K562 (cell line): ENCODE measurements at regions not wholly inside any gene's neighbourhood (a gene's known extent, or its start where the extent isn't known, plus 50 kb on each side); places are given as distances from the start of the nearest gene placed in this dataset.

ENCODE experiments used
- ATAC-seq: fragments of 200-7000 bp; cut with Tn5 transposase; 3 replicates; pipeline ENCODE4 v1.9.1; 2020; ENCODE audit warnings: moderate library complexity
- BruUV-seq: library from RNA; stranded (reverse); fragments of 400-500 nt; replicated peaks from 2 replicates; lab custom pipeline; 2021; lab: Mats Ljungman, UMichigan
- CTCF ChIA-PET: fragments of 300-600 bp; formaldehyde crosslinking; extraction: SDS; loops from one replicate; lab custom pipeline; 2021; ENCODE audit warnings: low intra/inter-chr PET ratio; lab: Yijun Ruan, JAX
- POLR2A ChIA-PET: fragments of 300-600, 350-650 bp; sonication (Branson Sonifier 250); formaldehyde crosslinking; extraction: SDS; loops from one replicate; lab custom pipeline; 2021; ENCODE audit warnings: antibody characterized with exemption, inconsistent platforms; lab: Yijun Ruan, JAX
- DNase-seq, 4 experiments: peaks; one replicate each; pipeline versions ENCODE4 v3.0.0 to v3.0.0-alpha.2; 2011 to 2018; ENCODE audit warnings: low spot score in 3 of 4, mixed read lengths in 3 of 4; ENCODE audit errors: extremely low read depth in 1 of 4
- FAIRE-seq: peaks from 2 replicates; lab custom pipeline; 2011; peaks lifted over from hg19 to GRCh38; lab: Jason Lieb, UNC
- H2AFZ ChIP-seq: 2 replicates; pipeline ENCODE4 v1.6.0; 2011; ENCODE audit warnings: low read depth, low read length, control low read depth, inconsistent platforms
- H3K27ac ChIP-seq: fragments of 200-600 bp; 3 replicates; pipeline ENCODE4 v1.8.0; 2011; ENCODE audit warnings: low read depth, mild to moderate bottlenecking, control low read depth, inconsistent platforms, low read length, moderate library complexity, mixed read lengths; ENCODE audit errors: extremely low read depth
- H3K27me3 ChIP-seq, 2 experiments: fragments of 300-600 bp in 1 of 2; 2 replicates in 1 of 2; 3 replicates in 1 of 2; pipeline versions ENCODE4 v1.6.0 to v1.8.0; 2011; ENCODE audit warnings: inconsistent platforms in 2 of 2, low read length in 2 of 2, mild to moderate bottlenecking in 1 of 2, mixed read lengths in 1 of 2, moderate library complexity in 1 of 2; ENCODE audit not compliant: control insufficient read depth in 2 of 2, insufficient read depth in 2 of 2
- H3K36me3 ChIP-seq: fragments of 300-600 bp; 3 replicates; pipeline ENCODE4 v1.8.0; 2011; ENCODE audit warnings: mild to moderate bottlenecking, low read length, inconsistent platforms; ENCODE audit not compliant: control insufficient read depth, insufficient read depth
- H3K4me1 ChIP-seq, 2 experiments: fragments of 200-600 bp in 1 of 2; replicated peaks in 1 of 2; 2 replicates in 1 of 2; 3 replicates in 1 of 2; pipeline versions ENCODE4 v1.5.1 to v1.8.0; 2011; ENCODE audit warnings: inconsistent platforms in 2 of 2, low read length in 2 of 2, mild to moderate bottlenecking in 1 of 2, mixed read lengths in 1 of 2, moderate library complexity in 1 of 2; ENCODE audit not compliant: control insufficient read depth in 2 of 2, insufficient read depth in 2 of 2
- H3K4me2 ChIP-seq: 2 replicates; pipeline ENCODE4 v1.6.1; 2011; ENCODE audit warnings: low read length, control low read depth, inconsistent platforms, mixed read lengths; ENCODE audit not compliant: insufficient read depth
- H3K4me3 ChIP-seq: fragments of 200-600 bp; sonication (generic), shearing (Covaris generic); 2 replicates; pipeline ENCODE4 v1.5.1; 2016; ENCODE audit warnings: control low read depth, inconsistent platforms
- H3K79me2 ChIP-seq: fragments of 200-600 bp; 3 replicates; pipeline ENCODE4 v1.8.0; 2011; ENCODE audit warnings: low read length, inconsistent platforms; ENCODE audit not compliant: control insufficient read depth, insufficient read depth
- H3K9ac ChIP-seq, 2 experiments: 2 replicates each; pipeline versions ENCODE4 v1.6.0 to v1.6.1; 2011; ENCODE audit warnings: low read depth in 2 of 2, low read length in 2 of 2, control low read depth in 1 of 2, inconsistent platforms in 1 of 2, mild to moderate bottlenecking in 1 of 2, mixed read lengths in 1 of 2; ENCODE audit not compliant: insufficient read depth in 1 of 2
- H3K9me1 ChIP-seq: one replicate; pipeline ENCODE4 v1.6.0; 2011; ENCODE audit warnings: inconsistent platforms, mild to moderate bottlenecking, low read length, moderate library complexity; ENCODE audit not compliant: control insufficient read depth, insufficient read depth
- H3K9me3 ChIP-seq: replicated peaks from 2 replicates; pipeline ENCODE4 v1.5.1; 2011; ENCODE audit warnings: low read depth, low read length, inconsistent platforms; ENCODE audit not compliant: control insufficient read depth, insufficient read depth
- H4K20me1 ChIP-seq: replicated peaks from 2 replicates; pipeline ENCODE4 v1.6.1; 2011; ENCODE audit warnings: low read length, inconsistent platforms, mixed read lengths; ENCODE audit not compliant: control insufficient read depth, insufficient read depth
- BCL6 ChIP-seq: fragments of 250-450 bp; sonication (Bioruptor Pico); IDR thresholded peaks from 2 replicates; pipeline ENCODE4 v1.4.0; 2020
- ETS2 ChIP-seq: IDR thresholded peaks from 2 replicates; pipeline ENCODE4 v1.6.1; 2016; ENCODE audit warnings: borderline replicate concordance, missing genetic modification characterization, mild to moderate bottlenecking, moderate library complexity, missing compliant biosample characterization; ENCODE audit not compliant: poor library complexity, severe bottlenecking
- EWSR1 ChIP-seq: fragments of 450-650 bp; IDR thresholded peaks from 2 replicates; pipeline ENCODE4 v1.6.1; 2018; ENCODE audit warnings: borderline replicate concordance, mild to moderate bottlenecking, low read depth, moderate library complexity; ENCODE audit not compliant: partially characterized antibody
- FOSL1 ChIP-seq: fragments of 200-800 bp; sonication (Bioruptor generic); conservative IDR thresholded peaks from 2 replicates; pipeline ENCODE4 v1.6.1; 2016; ENCODE audit warnings: missing genetic modification characterization, missing compliant biosample characterization
- HNRNPL ChIP-seq: fragments of 200-400 bp; formaldehyde crosslinking; IDR thresholded peaks from 2 replicates; pipeline ENCODE4 v1.6.1; 2017; ENCODE audit warnings: low read depth, mild to moderate bottlenecking, low read length
- IRF2 ChIP-seq: sonication (generic); formaldehyde crosslinking; IDR thresholded peaks from 2 replicates; pipeline ENCODE4 v1.8.1; 2022; ENCODE audit warnings: mild to moderate bottlenecking, missing genetic modification reagents
- LEF1 ChIP-seq: fragments of 450-650 bp; IDR thresholded peaks from 2 replicates; pipeline ENCODE4 v1.6.1; 2016; ENCODE audit warnings: mild to moderate bottlenecking
- TSC22D4 ChIP-seq: fragments of 450-650 bp; IDR thresholded peaks from 2 replicates; pipeline ENCODE4 v1.6.1; 2016; ENCODE audit warnings: missing genetic modification characterization, missing biosample characterization, control low read depth
- XRCC5 ChIP-seq: fragments of 200-400 bp; formaldehyde crosslinking; IDR thresholded peaks from 2 replicates; pipeline ENCODE4 v1.6.1; 2017; ENCODE audit warnings: low read depth, mild to moderate bottlenecking, low read length
- ZBTB33 ChIP-seq: sonication (generic); formaldehyde crosslinking; IDR thresholded peaks from 2 replicates; pipeline ENCODE4 v1.8.1; 2023; ENCODE audit warnings: mild to moderate bottlenecking, missing genetic modification reagents
- ZFP30 ChIP-seq: fragments of 250-450 bp; sonication (Bioruptor Pico); IDR thresholded peaks from 2 replicates; pipeline ENCODE4 v1.8.0; 2022; ENCODE audit warnings: moderate library complexity, mild to moderate bottlenecking, inconsistent platforms, borderline replicate concordance
- ZNF354B ChIP-seq: fragments of 250-450 bp; sonication (Bioruptor Pico); IDR thresholded peaks from 2 replicates; pipeline ENCODE4 v1.4.0; 2020
- WGBS: fragments of 100-300 bp; shearing (Covaris generic); methylation state at CpG from one replicate; pipeline ENCODE4 v1.1.6; 2016; ENCODE audit warnings: low coverage, mixed read lengths; ENCODE audit not compliant: insufficient coverage; ENCODE audit errors: missing lambda C conversion rate; 5-methylcytosine and 5-hydroxymethylcytosine counted together
- in situ Hi-C: fragments of 300-500 bp; cut with MboI; formaldehyde crosslinking; loops from 4 replicates; pipeline ENCODE4 v1.15.0; 2018; ENCODE audit warnings: inconsistent platforms, mixed read lengths
- intact Hi-C: fragments of 100-400 bp; cut with micrococcal nuclease; formaldehyde crosslinking; loops from 2 replicates; pipeline ENCODE4 v1.14.2; 2022
- TF ChIP-seq, protein P1 (sequence below): fragments of 450-650 bp; formaldehyde crosslinking; IDR thresholded peaks from 2 replicates; pipeline ENCODE4 v1.4.0; 2020; ENCODE audit warnings: mild to moderate bottlenecking, moderate library complexity

GRCh38 chr4:30385650-30386049 is 334.5 kb upstream of the PCDH7 start:
- intact Hi-C loops (no loop called here), in situ Hi-C loops (no loop called here)
- Histone ChIP-seq H3K9me3 (no peaks in the 10 kb centered on the region), H3K4me2 (no peak overlapping the region), H3K9ac (no peak overlapping the region), H3K4me3 (no peak overlapping the region), H4K20me1 (no peaks in the 10 kb centered on the region), H2AFZ (no peak overlapping the region), H3K27ac (no peak overlapping the region), H3K79me2 (no peaks in the 10 kb centered on the region), H3K4me1 (no peaks in the 10 kb centered on the region), H3K36me3 (no peaks in the 10 kb centered on the region), H3K27me3 (no peaks in the 10 kb centered on the region), H3K9me1 (no peaks in the 10 kb centered on the region)
- BruUV-seq: no TSS peak
- FAIRE-seq (no peak), ATAC-seq (no peak), DNase-seq (no peak)
- ChIA-PET CTCF (no interaction called here), POLR2A (no interaction called here)
- 0% methylated on average over 2 of the region's 2 CpGs for WGBS
- TF ChIP-seq HNRNPL (no peak), ZFP30 (CRISPR knock-in tag) (no peak), EWSR1 (no peak), FOSL1 (no peak), TSC22D4 (no peak), IRF2 (CRISPR knock-in tag) (no peak)

- no peak overlapping the region for H3K4me2 ChIP-seq
Measured at GRCh38 chr4:30386266-30386895, 333.8 kb upstream of the PCDH7 start.

More at GRCh38 chr4:30386266-30386895, 333.8 kb upstream of the PCDH7 start:
- H3K79me2 ChIP-seq: no peaks in the 10 kb centered on the region
- no peaks in the 10 kb centered on the region for H3K27me3 ChIP-seq
- POLR2A ChIA-PET: no interaction called here
- no peak for DNase-seq
- no peaks in the 10 kb centered on the region for H3K4me1 ChIP-seq
- no peak overlapping the region for H3K4me3 ChIP-seq
- no peak overlapping the region for H2AFZ ChIP-seq
- intact Hi-C loops: no loop called here
- H3K9me3 ChIP-seq: no peaks in the 10 kb centered on the region
- CTCF ChIA-PET: interaction anchor here (0.5 kb wide), 1 partner anchor 347 kb away, joined by 3 read pairs; no protein-coding TSS in a partner anchor
- H3K9ac ChIP-seq: no peak overlapping the region
- no peak for ATAC-seq
- 3% methylated on average over 4 of the region's 4 CpGs for WGBS
- no TSS peak for BruUV-seq
- FAIRE-seq: no peak
- H3K9me1 ChIP-seq: no peaks in the 10 kb centered on the region
- TF ChIP-seq BCL6 (CRISPR knock-in tag) (no peak), XRCC5 (no peak), ZBTB33 (CRISPR knock-in tag) (no peak), ZNF354B (CRISPR knock-in tag) (no peak), ETS2 (tag) (no peak), LEF1 (no peak)
- TF ChIP-seq, protein P1, sequence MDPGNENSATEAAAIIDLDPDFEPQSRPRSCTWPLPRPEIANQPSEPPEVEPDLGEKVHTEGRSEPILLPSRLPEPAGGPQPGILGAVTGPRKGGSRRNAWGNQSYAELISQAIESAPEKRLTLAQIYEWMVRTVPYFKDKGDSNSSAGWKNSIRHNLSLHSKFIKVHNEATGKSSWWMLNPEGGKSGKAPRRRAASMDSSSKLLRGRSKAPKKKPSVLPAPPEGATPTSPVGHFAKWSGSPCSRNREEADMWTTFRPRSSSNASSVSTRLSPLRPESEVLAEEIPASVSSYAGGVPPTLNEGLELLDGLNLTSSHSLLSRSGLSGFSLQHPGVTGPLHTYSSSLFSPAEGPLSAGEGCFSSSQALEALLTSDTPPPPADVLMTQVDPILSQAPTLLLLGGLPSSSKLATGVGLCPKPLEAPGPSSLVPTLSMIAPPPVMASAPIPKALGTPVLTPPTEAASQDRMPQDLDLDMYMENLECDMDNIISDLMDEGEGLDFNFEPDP: no peak
- TF ChIP-seq, all 486 proteins: peak for 0
- in situ Hi-C loops: no loop called here
- no peak overlapping the region for H3K27ac ChIP-seq
- no peaks in the 10 kb centered on the region for H4K20me1 ChIP-seq
- no peaks in the 10 kb centered on the region for H3K36me3 ChIP-seq
